ENCODE measurements at regions not wholly inside any gene's neighbourhood (a gene's known extent, or its start where the extent isn't known, plus 50 kb on each side); places are given as distances from the start of the nearest gene placed in this dataset.

DNA sequence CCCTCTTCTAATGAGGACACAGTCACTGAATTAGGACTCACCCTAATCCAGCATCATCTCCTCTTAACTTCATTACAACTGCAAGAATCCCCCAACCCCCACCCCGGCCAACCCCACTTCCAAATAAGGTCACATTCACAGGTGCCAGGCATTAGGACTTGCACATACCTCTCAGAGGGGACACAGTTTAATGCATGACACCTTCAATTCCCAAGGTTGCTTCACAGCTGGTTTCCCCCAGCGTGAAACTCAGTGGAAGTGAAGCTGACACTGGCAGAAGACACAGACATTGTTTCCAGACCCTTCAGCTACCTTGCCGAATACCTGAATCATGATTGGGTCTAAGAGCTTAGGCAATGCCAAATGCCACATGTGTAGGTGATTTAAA is 217.0 kb upstream of the DYNLRB2 start:
- Histone ChIP-seq H3K27ac (ENCODE audit: low read length) (no peak overlapping the region), H3K27me3 (ENCODE audit: low read depth, low read length) (no peaks in the 10 kb centered on the region), H3K4me3 (ENCODE audit: low read depth in 1 of 2, low read length in 2 of 2) (no peak overlapping the region), H3K9me3 (ENCODE audit: control insufficient read depth in 1 of 2, low read length in 2 of 2) (no peaks in the 10 kb centered on the region), H3K36me3 (ENCODE audit: control insufficient read depth in 1 of 2, insufficient read depth in 2 of 2, low read length in 2 of 2) (no peaks in the 10 kb centered on the region), H3K4me1 (ENCODE audit: control insufficient read depth in 1 of 2, insufficient read depth in 2 of 2, low read length in 2 of 2) (no peaks in the 10 kb centered on the region)

- no peaks in the 10 kb centered on the region for H3K9me3 ChIP-seq (ENCODE audit: control insufficient read depth in 1 of 2, low read length in 2 of 2)
- H3K36me3 ChIP-seq (ENCODE audit: control insufficient read depth in 1 of 2, insufficient read depth in 2 of 2, low read length in 2 of 2), result no peaks in the 10 kb centered on the region
- no peak overlapping the region for H3K4me3 ChIP-seq (ENCODE audit: low read depth in 1 of 2, low read length in 2 of 2)
- no peaks in the 10 kb centered on the region for H3K27me3 ChIP-seq (ENCODE audit: low read depth, low read length)
- H3K27ac ChIP-seq (ENCODE audit: low read length), result no peak overlapping the region
- no peaks in the 10 kb centered on the region for H3K4me1 ChIP-seq (ENCODE audit: control insufficient read depth in 1 of 2, insufficient read depth in 2 of 2, low read length in 2 of 2)
Observed at GRCh38 chr16:80323187-80323807, 217.5 kb upstream of the DYNLRB2 start.

GRCh38 chr16:80319181-80319580 is 221.6 kb upstream of the DYNLRB2 start:
- no peaks in the 10 kb centered on the region for H3K27me3 ChIP-seq (ENCODE audit: low read depth, low read length)
- H3K4me1 ChIP-seq (ENCODE audit: control insufficient read depth in 1 of 2, insufficient read depth in 2 of 2, low read length in 2 of 2), result no peaks in the 10 kb centered on the region
- no peaks in the 10 kb centered on the region for H3K9me3 ChIP-seq (ENCODE audit: control insufficient read depth in 1 of 2, low read length in 2 of 2)
- no peaks in the 10 kb centered on the region for H3K36me3 ChIP-seq (ENCODE audit: control insufficient read depth in 1 of 2, insufficient read depth in 2 of 2, low read length in 2 of 2)
- no peak overlapping the region for H3K4me3 ChIP-seq (ENCODE audit: low read depth in 1 of 2, low read length in 2 of 2)
- no peak overlapping the region for H3K27ac ChIP-seq (ENCODE audit: low read length)

GRCh38 chr16:80318107-80318506 is 222.7 kb upstream of the DYNLRB2 start:
- Histone ChIP-seq H3K9me3 (ENCODE audit: control insufficient read depth in 1 of 2, low read length in 2 of 2) (no peaks in the 10 kb centered on the region), H3K4me1 (ENCODE audit: control insufficient read depth in 1 of 2, insufficient read depth in 2 of 2, low read length in 2 of 2) (no peaks in the 10 kb centered on the region), H3K27ac (ENCODE audit: low read length) (no peak overlapping the region), H3K4me3 (ENCODE audit: low read depth in 1 of 2, low read length in 2 of 2) (no peak overlapping the region), H3K36me3 (ENCODE audit: control insufficient read depth in 1 of 2, insufficient read depth in 2 of 2, low read length in 2 of 2) (no peaks in the 10 kb centered on the region), H3K27me3 (ENCODE audit: low read depth, low read length) (no peaks in the 10 kb centered on the region)

- Histone ChIP-seq H3K4me1 (ENCODE audit: control insufficient read depth in 1 of 2, insufficient read depth in 2 of 2, low read length in 2 of 2) (no peaks in the 10 kb centered on the region), H3K4me3 (ENCODE audit: low read depth in 1 of 2, low read length in 2 of 2) (no peak overlapping the region), H3K9me3 (ENCODE audit: control insufficient read depth in 1 of 2, low read length in 2 of 2) (no peaks in the 10 kb centered on the region), H3K27ac (ENCODE audit: low read length) (no peak overlapping the region), H3K27me3 (ENCODE audit: low read depth, low read length) (no peaks in the 10 kb centered on the region), H3K36me3 (ENCODE audit: control insufficient read depth in 1 of 2, insufficient read depth in 2 of 2, low read length in 2 of 2) (no peaks in the 10 kb centered on the region)
Observed at GRCh38 chr16:80317599-80318037, 223.2 kb upstream of the DYNLRB2 start.

GRCh38 chr16:80317116-80317515 is 223.7 kb upstream of the DYNLRB2 start:
- Histone ChIP-seq H3K27me3 (ENCODE audit: low read depth, low read length) (no peaks in the 10 kb centered on the region), H3K4me3 (ENCODE audit: low read depth in 1 of 2, low read length in 2 of 2) (no peak overlapping the region), H3K9me3 (ENCODE audit: control insufficient read depth in 1 of 2, low read length in 2 of 2) (no peaks in the 10 kb centered on the region), H3K36me3 (ENCODE audit: control insufficient read depth in 1 of 2, insufficient read depth in 2 of 2, low read length in 2 of 2) (no peaks in the 10 kb centered on the region), H3K4me1 (ENCODE audit: control insufficient read depth in 1 of 2, insufficient read depth in 2 of 2, low read length in 2 of 2) (no peaks in the 10 kb centered on the region), H3K27ac (ENCODE audit: low read length) (no peak overlapping the region)

GRCh38 chr16:80314042-80314441 is 226.8 kb upstream of the DYNLRB2 start:
- Histone ChIP-seq H3K9me3 (ENCODE audit: control insufficient read depth in 1 of 2, low read length in 2 of 2) (no peaks in the 10 kb centered on the region), H3K27me3 (ENCODE audit: low read depth, low read length) (no peaks in the 10 kb centered on the region), H3K4me1 (ENCODE audit: control insufficient read depth in 1 of 2, insufficient read depth in 2 of 2, low read length in 2 of 2) (no peaks in the 10 kb centered on the region), H3K27ac (ENCODE audit: low read length) (no peak overlapping the region), H3K36me3 (ENCODE audit: control insufficient read depth in 1 of 2, insufficient read depth in 2 of 2, low read length in 2 of 2) (no peaks in the 10 kb centered on the region), H3K4me3 (ENCODE audit: low read depth in 1 of 2, low read length in 2 of 2) (no peak overlapping the region)

GRCh38 chr16:80309178-80309577 is 231.6 kb upstream of the DYNLRB2 start:
- no peak overlapping the region for H3K27ac ChIP-seq (ENCODE audit: low read length)
- H3K4me1 ChIP-seq (ENCODE audit: control insufficient read depth in 1 of 2, insufficient read depth in 2 of 2, low read length in 2 of 2), result no peaks in the 10 kb centered on the region
- no peaks in the 10 kb centered on the region for H3K27me3 ChIP-seq (ENCODE audit: low read depth, low read length)
- H3K36me3 ChIP-seq (ENCODE audit: control insufficient read depth in 1 of 2, insufficient read depth in 2 of 2, low read length in 2 of 2), result no peaks in the 10 kb centered on the region
- H3K4me3 ChIP-seq (ENCODE audit: low read depth in 1 of 2, low read length in 2 of 2), result no peak overlapping the region
- no peaks in the 10 kb centered on the region for H3K9me3 ChIP-seq (ENCODE audit: control insufficient read depth in 1 of 2, low read length in 2 of 2)

DNA sequence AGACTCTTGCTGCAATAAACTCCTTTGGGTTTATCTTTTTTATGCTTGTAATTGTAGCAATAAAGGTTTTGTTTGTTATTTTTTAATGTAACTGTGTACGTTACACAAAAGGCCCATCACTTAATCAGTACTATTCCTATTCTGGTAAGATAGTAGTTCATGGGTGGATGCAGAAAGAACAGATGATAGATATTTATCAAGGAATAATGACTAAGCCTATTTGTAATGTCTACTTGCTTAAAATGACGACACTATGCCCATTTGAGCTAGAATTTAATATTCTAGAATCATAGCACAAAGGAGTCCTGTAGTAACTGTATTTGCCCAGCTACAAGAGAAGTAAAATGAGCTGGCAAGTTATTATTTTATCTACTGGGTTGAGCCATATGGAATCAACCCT is 235.4 kb upstream of the DYNLRB2 start:
- Histone ChIP-seq H3K4me3 (ENCODE audit: low read depth in 1 of 2, low read length in 2 of 2) (no peak overlapping the region), H3K4me1 (ENCODE audit: control insufficient read depth in 1 of 2, insufficient read depth in 2 of 2, low read length in 2 of 2) (no peaks in the 10 kb centered on the region), H3K36me3 (ENCODE audit: control insufficient read depth in 1 of 2, insufficient read depth in 2 of 2, low read length in 2 of 2) (no peaks in the 10 kb centered on the region), H3K27ac (ENCODE audit: low read length) (no peak overlapping the region), H3K27me3 (ENCODE audit: low read depth, low read length) (no peaks in the 10 kb centered on the region), H3K9me3 (ENCODE audit: control insufficient read depth in 1 of 2, low read length in 2 of 2) (no peaks in the 10 kb centered on the region)

DNA sequence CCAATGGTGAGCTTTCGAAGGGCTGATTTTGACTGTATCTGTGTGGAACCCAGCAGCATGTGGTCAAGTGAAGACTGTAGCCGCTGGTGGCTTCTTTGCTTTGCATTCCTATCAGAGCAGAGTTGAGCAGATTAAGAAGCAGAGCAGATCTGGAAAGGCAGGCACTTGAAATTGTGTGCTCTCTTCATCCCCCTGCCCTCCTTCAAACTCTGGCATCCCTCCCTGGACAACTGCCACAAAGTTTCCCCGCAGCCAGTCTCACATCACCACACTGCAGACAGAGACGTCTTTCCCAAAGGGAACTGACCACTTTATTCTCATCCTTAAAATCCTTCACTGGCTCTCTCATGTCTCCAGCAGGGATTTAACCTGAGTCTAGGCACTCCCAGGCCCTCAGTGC is 237.1 kb upstream of the DYNLRB2 start:
- no peaks in the 10 kb centered on the region for H3K36me3 ChIP-seq (ENCODE audit: control insufficient read depth in 1 of 2, insufficient read depth in 2 of 2, low read length in 2 of 2)
- H3K27me3 ChIP-seq (ENCODE audit: low read depth, low read length), result no peaks in the 10 kb centered on the region
- no peak overlapping the region for H3K4me3 ChIP-seq (ENCODE audit: low read depth in 1 of 2, low read length in 2 of 2)
- no peaks in the 10 kb centered on the region for H3K9me3 ChIP-seq (ENCODE audit: control insufficient read depth in 1 of 2, low read length in 2 of 2)
- no peak overlapping the region for H3K27ac ChIP-seq (ENCODE audit: low read length)
- H3K4me1 ChIP-seq (ENCODE audit: control insufficient read depth in 1 of 2, insufficient read depth in 2 of 2, low read length in 2 of 2), result no peaks in the 10 kb centered on the region

- Histone ChIP-seq H3K27me3 (ENCODE audit: low read depth, low read length) (no peaks in the 10 kb centered on the region), H3K27ac (ENCODE audit: low read length) (no peak overlapping the region), H3K9me3 (ENCODE audit: control insufficient read depth in 1 of 2, low read length in 2 of 2) (no peaks in the 10 kb centered on the region), H3K4me1 (ENCODE audit: control insufficient read depth in 1 of 2, insufficient read depth in 2 of 2, low read length in 2 of 2) (no peaks in the 10 kb centered on the region), H3K36me3 (ENCODE audit: control insufficient read depth in 1 of 2, insufficient read depth in 2 of 2, low read length in 2 of 2) (no peaks in the 10 kb centered on the region), H3K4me3 (ENCODE audit: low read depth in 1 of 2, low read length in 2 of 2) (no peak overlapping the region)
Observed at GRCh38 chr16:80300876-80301275, 239.9 kb upstream of the DYNLRB2 start.

DNA sequence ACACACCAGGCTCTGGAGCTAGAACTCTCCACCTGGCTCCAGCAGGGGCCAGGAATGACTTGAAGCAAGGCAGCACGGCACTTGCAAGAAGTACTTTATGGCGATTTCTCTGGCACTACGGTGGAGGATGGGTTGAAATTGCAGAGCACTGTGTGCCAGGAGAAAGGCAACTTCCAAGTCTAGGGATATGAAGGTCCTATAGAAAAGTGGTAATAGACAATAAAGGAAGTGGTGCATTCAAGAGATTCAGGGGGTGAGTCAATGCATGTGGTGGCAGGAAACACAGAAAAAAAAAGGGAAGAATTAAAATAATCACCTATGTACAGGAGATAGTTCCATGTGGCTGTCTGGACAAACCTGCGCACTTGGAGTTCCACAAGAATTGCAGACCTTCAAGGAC is 240.3 kb upstream of the DYNLRB2 start:
- Histone ChIP-seq H3K27me3 (ENCODE audit: low read depth, low read length) (no peaks in the 10 kb centered on the region), H3K4me3 (ENCODE audit: low read depth in 1 of 2, low read length in 2 of 2) (no peak overlapping the region), H3K9me3 (ENCODE audit: control insufficient read depth in 1 of 2, low read length in 2 of 2) (no peaks in the 10 kb centered on the region), H3K4me1 (ENCODE audit: control insufficient read depth in 1 of 2, insufficient read depth in 2 of 2, low read length in 2 of 2) (no peaks in the 10 kb centered on the region), H3K27ac (ENCODE audit: low read length) (no peak overlapping the region), H3K36me3 (ENCODE audit: control insufficient read depth in 1 of 2, insufficient read depth in 2 of 2, low read length in 2 of 2) (no peaks in the 10 kb centered on the region)

All from muscle layer of duodenum (tissue), 2 donors.